T-helper 17 cell (primary cell): ENCODE measurements at regions not wholly inside any gene's neighbourhood (a gene's known extent, or its start where the extent isn't known, plus 50 kb on each side); places are given as distances from the start of the nearest gene placed in this dataset.
"Not testable (repeated sequence)": the region's sequence is repeated elsewhere in the genome, so short reads cannot be mapped to it uniquely, and the experiment has no call there.

ENCODE experiments used
- ATAC-seq: fragments of 150-1000 bp; cut with Tn5 transposase; 2 replicates; pipeline ENCODE4 v1.10.0; 2021; ENCODE audit warnings: mild to moderate bottlenecking, moderate library complexity
- DNase-seq, 3 donors: peaks; one replicate each; pipeline versions ENCODE4 v3.0.0 to v3.0.0-alpha.2; 2020 to 2021
- H3K9me3 ChIP-seq: one replicate; pipeline ENCODE4 v1.7.0; 2013; ENCODE audit warnings: low read length, mild to moderate bottlenecking; ENCODE audit not compliant: control insufficient read depth, poor library complexity, severe bottlenecking
- H3K27ac Mint-ChIP-seq: one replicate; pipeline ENCODE4 v1.8.0; 2022; ENCODE audit warnings: mild to moderate bottlenecking, moderate library complexity, mixed read lengths
- H3K27me3 Mint-ChIP-seq: one replicate; pipeline ENCODE4 v1.8.0; 2022; ENCODE audit warnings: mixed read lengths
- H3K36me3 Mint-ChIP-seq: one replicate; pipeline ENCODE4 v1.8.0; 2022; ENCODE audit warnings: low read depth, mixed read lengths
- H3K4me1 Mint-ChIP-seq: one replicate; pipeline ENCODE4 v1.8.0; 2022; ENCODE audit warnings: mild to moderate bottlenecking, mixed read lengths
- H3K4me3 Mint-ChIP-seq: one replicate; pipeline ENCODE4 v1.8.0; 2022; ENCODE audit warnings: mild to moderate bottlenecking, moderate library complexity, mixed read lengths

GRCh38 chr6:112469306-112469705 lies 122.2 kb downstream of the RFPL4B start:
- Mint-ChIP-seq H3K36me3 (no peaks in the 10 kb centered on the region), H3K4me3 (no peak overlapping the region), H3K4me1 (no peaks in the 10 kb centered on the region), H3K27me3 (no peaks in the 10 kb centered on the region), H3K27ac (no peak overlapping the region)
- H3K9me3 ChIP-seq: no peaks in the 10 kb centered on the region
- DNase-seq (no peak), ATAC-seq (no peak)

DNA sequence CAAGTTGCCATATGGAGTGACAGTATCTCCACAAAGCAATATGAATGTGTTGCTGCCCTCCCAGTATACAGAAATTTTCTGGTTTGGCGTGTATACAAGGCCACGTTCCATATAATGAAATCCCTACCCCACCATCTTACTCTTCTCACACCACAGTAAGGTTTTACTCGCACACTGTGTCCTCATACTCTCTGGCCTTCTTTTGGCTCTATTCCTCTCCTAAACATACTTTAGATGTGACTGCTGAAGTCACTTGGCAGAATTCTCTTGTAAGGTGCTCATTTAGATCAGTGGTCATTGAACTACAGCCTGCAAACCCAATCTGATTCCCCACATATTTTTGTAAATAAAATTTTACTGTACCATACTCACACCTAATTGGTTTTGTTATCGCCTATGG lies 123.2 kb downstream of the RFPL4B start:
- Mint-ChIP-seq H3K36me3 (no peaks in the 10 kb centered on the region), H3K4me1 (no peaks in the 10 kb centered on the region), H3K27ac (no peak overlapping the region), H3K4me3 (no peak overlapping the region), H3K27me3 (no peaks in the 10 kb centered on the region)
- DNase-seq: no peak
- ATAC-seq: no peak
- no peaks in the 10 kb centered on the region for H3K9me3 ChIP-seq

DNA sequence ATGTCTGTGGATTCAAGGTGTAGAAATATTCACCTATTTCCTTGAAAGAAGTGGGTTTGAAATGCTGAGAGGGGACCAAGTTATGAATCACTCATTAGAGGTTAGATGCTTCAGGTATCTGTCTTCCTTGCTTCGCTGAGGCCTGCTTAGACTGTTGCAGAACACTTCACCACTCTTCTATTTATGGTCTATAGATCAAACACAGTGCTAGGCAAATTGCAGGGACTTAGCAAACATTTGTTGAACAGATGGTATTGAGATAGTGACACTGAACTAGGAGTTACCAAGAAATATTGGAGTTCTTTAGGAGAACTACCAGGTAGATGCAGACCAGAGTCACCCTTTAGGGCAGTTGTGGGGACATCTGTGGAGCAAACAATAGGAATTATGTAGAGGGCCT lies 123.8 kb downstream of the RFPL4B start:
- no peak overlapping the region for H3K27ac Mint-ChIP-seq
- H3K9me3 ChIP-seq: no peaks in the 10 kb centered on the region
- no peaks in the 10 kb centered on the region for H3K4me1 Mint-ChIP-seq
- DNase-seq: no peak
- H3K4me3 Mint-ChIP-seq: no peak overlapping the region
- no peak for ATAC-seq
- no peaks in the 10 kb centered on the region for H3K27me3 Mint-ChIP-seq
- H3K36me3 Mint-ChIP-seq: no peaks in the 10 kb centered on the region

- DNase-seq: no peak
- no peak overlapping the region for H3K27ac Mint-ChIP-seq
- no peaks in the 10 kb centered on the region for H3K4me1 Mint-ChIP-seq
- H3K4me3 Mint-ChIP-seq: no peak overlapping the region
- H3K27me3 Mint-ChIP-seq: no peaks in the 10 kb centered on the region
- no peaks in the 10 kb centered on the region for H3K36me3 Mint-ChIP-seq
- no peaks in the 10 kb centered on the region for H3K9me3 ChIP-seq
- ATAC-seq: no peak
Measured at GRCh38 chr6:112475083-112475482, 128.0 kb downstream of the RFPL4B start.

DNA sequence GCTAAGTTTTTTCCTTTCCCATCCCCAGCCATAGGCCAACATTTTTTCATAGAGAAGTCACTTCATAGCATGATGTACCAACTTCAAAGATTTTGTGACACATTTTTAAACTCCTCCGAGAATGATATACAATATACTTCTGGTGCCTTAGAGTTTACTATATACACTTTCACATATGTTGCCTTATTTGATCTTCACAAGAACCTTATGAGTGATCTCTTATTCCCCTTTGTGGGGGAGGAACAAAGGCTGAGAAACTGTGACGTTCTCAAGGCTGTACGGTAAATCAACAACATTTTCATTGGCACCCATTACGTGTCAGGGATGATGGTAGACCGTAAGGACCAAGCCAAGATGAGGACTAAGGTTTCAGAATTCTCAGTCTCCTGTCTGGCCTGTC lies 130.0 kb downstream of the RFPL4B start:
- no peak for DNase-seq
- H3K27ac Mint-ChIP-seq: no peak overlapping the region
- no peak overlapping the region for H3K4me3 Mint-ChIP-seq
- no peaks in the 10 kb centered on the region for H3K36me3 Mint-ChIP-seq
- no peaks in the 10 kb centered on the region for H3K27me3 Mint-ChIP-seq
- H3K4me1 Mint-ChIP-seq: no peaks in the 10 kb centered on the region
- ATAC-seq: no peak
- no peaks in the 10 kb centered on the region for H3K9me3 ChIP-seq

DNA sequence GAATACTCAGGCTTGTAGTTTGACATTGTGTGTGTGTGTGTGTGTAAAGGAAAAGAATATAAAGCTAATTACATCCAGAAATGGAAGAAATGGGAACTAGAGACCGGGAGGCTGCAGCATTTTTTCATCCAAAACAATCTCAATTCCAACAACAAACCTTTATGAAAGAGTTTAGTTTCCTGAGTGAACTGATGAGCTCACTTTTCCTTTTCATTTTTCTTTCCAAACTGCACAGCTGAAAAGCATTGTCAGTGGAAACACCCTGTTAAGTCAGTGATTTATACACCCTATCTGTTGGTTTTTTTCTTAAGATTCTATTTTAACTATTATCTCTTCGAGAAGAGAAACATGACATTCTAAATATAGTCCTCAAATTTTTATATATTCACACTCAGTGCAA lies 130.9 kb downstream of the RFPL4B start:
- H3K27me3 Mint-ChIP-seq: no peaks in the 10 kb centered on the region
- DNase-seq (no peak), ATAC-seq (no peak)
- no peaks in the 10 kb centered on the region for H3K36me3 Mint-ChIP-seq
- no peak overlapping the region for H3K4me3 Mint-ChIP-seq
- H3K4me1 Mint-ChIP-seq: no peaks in the 10 kb centered on the region
- no peaks in the 10 kb centered on the region for H3K9me3 ChIP-seq
- no peak overlapping the region for H3K27ac Mint-ChIP-seq

- not testable (repeated sequence) for H3K36me3 Mint-ChIP-seq, H3K27ac Mint-ChIP-seq, H3K27me3 Mint-ChIP-seq, H3K4me3 Mint-ChIP-seq, H3K4me1 Mint-ChIP-seq, ATAC-seq, DNase-seq, H3K9me3 ChIP-seq
Measured at GRCh38 chr6:112479975-112480374, 132.8 kb downstream of the RFPL4B start.

DNA sequence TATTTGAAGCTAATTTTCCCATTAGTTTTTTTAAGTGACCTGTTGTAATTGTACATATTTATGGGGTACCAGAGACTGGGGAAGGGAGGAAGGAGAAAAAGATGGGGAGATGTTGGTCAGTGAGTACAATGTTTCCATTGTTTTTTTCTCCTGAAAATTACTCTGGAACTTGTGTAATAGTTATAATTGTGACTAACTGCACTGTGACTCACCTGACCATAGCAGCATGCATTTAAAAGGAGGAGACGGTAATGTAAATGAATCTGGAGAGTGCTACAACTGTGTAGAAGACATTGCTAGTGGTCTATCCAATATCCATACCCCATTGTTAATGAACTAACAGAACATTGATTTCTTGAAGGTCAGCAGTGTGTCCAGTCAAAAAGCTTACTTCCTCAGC lies 133.4 kb downstream of the RFPL4B start:
- ATAC-seq (no peak), DNase-seq (no peak)
- H3K27ac Mint-ChIP-seq: no peak overlapping the region
- H3K4me3 Mint-ChIP-seq: no peak overlapping the region
- H3K9me3 ChIP-seq: no peaks in the 10 kb centered on the region
- H3K27me3 Mint-ChIP-seq: no peaks in the 10 kb centered on the region
- no peaks in the 10 kb centered on the region for H3K36me3 Mint-ChIP-seq
- H3K4me1 Mint-ChIP-seq: no peaks in the 10 kb centered on the region

DNA sequence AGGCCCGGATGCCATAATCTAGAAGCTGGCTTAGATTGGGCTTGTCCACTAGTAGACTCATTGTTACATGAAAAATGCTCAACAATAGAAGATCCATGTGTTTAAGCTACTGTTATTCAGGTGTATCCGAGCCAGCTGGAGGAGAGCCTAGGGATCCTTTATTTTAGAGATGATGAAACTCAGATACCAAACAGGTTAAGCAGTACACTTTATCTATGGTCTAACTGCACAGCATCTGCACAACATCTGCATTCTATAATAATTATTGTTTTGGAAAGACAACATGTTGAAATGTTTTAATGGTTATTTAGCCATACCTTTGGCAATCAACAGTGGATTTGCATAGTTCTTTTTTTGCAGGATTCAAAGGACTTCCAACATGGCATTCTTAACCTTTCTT lies 134.1 kb downstream of the RFPL4B start:
- H3K9me3 ChIP-seq: no peaks in the 10 kb centered on the region
- H3K36me3 Mint-ChIP-seq: no peaks in the 10 kb centered on the region
- ATAC-seq: no peak
- H3K27ac Mint-ChIP-seq: no peak overlapping the region
- H3K4me1 Mint-ChIP-seq: no peaks in the 10 kb centered on the region
- no peak for DNase-seq
- H3K27me3 Mint-ChIP-seq: no peaks in the 10 kb centered on the region
- H3K4me3 Mint-ChIP-seq: no peak overlapping the region

DNA sequence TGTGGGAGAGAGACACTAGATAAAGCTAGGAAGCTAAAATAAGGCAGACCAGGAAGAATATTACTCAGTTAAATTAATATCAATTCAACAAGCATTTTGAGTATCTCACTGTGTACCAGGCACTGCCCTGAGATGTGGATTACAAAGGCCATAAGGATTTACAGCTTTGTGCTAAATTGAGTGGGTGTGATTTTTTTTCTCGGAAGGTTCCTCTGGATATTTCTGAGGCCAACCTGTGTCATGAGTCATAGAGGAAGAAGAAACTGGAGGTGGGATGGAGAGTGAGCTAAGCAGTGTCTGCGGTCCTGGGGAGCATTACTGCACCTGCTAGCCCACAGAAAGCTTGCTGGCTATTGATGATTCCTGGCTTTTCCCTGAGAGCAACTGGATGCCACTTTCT lies 135.2 kb downstream of the RFPL4B start:
- Mint-ChIP-seq H3K27ac (no peak overlapping the region), H3K4me1 (no peaks in the 10 kb centered on the region), H3K36me3 (no peaks in the 10 kb centered on the region), H3K27me3 (no peaks in the 10 kb centered on the region), H3K4me3 (no peak overlapping the region)
- H3K9me3 ChIP-seq: no peaks in the 10 kb centered on the region
- DNase-seq (no peak), ATAC-seq (no peak)

GRCh38 chr6:112485120-112485826 lies 138.1 kb downstream of the RFPL4B start:
- H3K9me3 ChIP-seq: no peaks in the 10 kb centered on the region
- DNase-seq (no peak), ATAC-seq (no peak)
- Mint-ChIP-seq H3K27ac (no peak overlapping the region), H3K27me3 (no peaks in the 10 kb centered on the region), H3K4me3 (no peak overlapping the region), H3K36me3 (no peaks in the 10 kb centered on the region), H3K4me1 (no peaks in the 10 kb centered on the region)

DNA sequence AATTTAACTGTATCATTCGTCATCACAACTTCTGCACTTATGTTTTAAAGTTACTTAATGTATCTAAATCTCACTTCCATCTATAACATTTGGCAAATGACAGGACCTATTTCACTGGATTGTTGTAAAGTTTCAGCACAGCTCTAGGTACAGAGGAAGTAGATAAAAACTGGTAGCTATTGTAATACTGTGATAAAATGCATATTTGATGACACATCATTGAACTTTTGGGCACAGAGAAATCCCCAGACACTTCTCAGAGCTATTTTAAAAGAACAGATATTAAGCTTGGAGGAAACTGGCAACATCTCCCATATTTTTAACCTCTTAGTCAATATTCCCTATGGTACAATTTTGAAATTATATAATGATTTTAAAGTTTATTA lies 138.7 kb downstream of the RFPL4B start:
- DNase-seq (no peak), ATAC-seq (no peak)
- Mint-ChIP-seq H3K4me1 (no peaks in the 10 kb centered on the region), H3K36me3 (no peaks in the 10 kb centered on the region), H3K27ac (no peak overlapping the region), H3K4me3 (no peak overlapping the region), H3K27me3 (no peaks in the 10 kb centered on the region)
- no peaks in the 10 kb centered on the region for H3K9me3 ChIP-seq

DNA sequence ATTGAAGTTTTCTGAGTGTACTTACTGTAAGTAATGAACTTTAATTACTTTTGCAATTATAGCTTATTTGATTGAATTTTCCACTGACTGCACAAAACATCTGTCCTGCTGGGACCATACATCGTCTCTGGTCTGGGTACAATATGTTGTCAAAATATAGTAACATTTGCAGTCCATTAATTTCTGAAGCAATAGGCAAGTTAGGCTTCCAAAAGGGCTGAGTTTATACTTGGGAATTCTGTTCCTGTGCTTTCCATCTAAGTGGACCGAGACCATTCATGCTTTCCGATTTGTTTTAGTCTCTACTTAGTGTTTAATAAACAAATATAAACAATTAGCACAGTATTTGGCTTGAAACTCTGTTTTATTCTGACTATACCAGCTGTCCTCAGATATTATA lies 139.3 kb downstream of the RFPL4B start:
- no peak for ATAC-seq
- Mint-ChIP-seq H3K4me3 (no peak overlapping the region), H3K36me3 (no peaks in the 10 kb centered on the region), H3K4me1 (no peaks in the 10 kb centered on the region), H3K27ac (no peak overlapping the region), H3K27me3 (no peaks in the 10 kb centered on the region)
- H3K9me3 ChIP-seq: no peaks in the 10 kb centered on the region
- no peak for DNase-seq

GRCh38 chr6:112488238-112488637 lies 141.1 kb downstream of the RFPL4B start:
- Mint-ChIP-seq H3K36me3 (no peaks in the 10 kb centered on the region), H3K4me3 (no peak overlapping the region), H3K27me3 (no peaks in the 10 kb centered on the region), H3K27ac (no peak overlapping the region), H3K4me1 (no peaks in the 10 kb centered on the region)
- no peak for ATAC-seq
- no peaks in the 10 kb centered on the region for H3K9me3 ChIP-seq
- DNase-seq: no peak
